ENCODE measurements at regions not wholly inside any gene's neighbourhood (a gene's known extent, or its start where the extent isn't known, plus 50 kb on each side); places are given as distances from the start of the nearest gene placed in this dataset.

- H3K23ac ChIP-seq (ENCODE audit: low read depth, low read length, poor library complexity) = no peak overlapping the region
- H4K8ac ChIP-seq (ENCODE audit: low read depth, low read length) = no peak overlapping the region
- no peaks in the 10 kb centered on the region for H3K79me1 ChIP-seq (ENCODE audit: low read depth, low read length)
- H2AFZ ChIP-seq (ENCODE audit: low read length) = no peak overlapping the region
- no peak overlapping the region for H3K4me2 ChIP-seq (ENCODE audit: insufficient read depth, low read length, poor library complexity, severe bottlenecking)
- 100% methylated on average over 1 of the region's 6 CpGs for WGBS, 2 donors (ENCODE audit: extremely low coverage in 2 of 2, insufficient read length in 2 of 2, insufficient replicate concordance in 1 of 2)
- H2BK15ac ChIP-seq (ENCODE audit: low read length) = no peak overlapping the region
- H2BK12ac ChIP-seq (ENCODE audit: low read length) = no peak overlapping the region
- H3K4me1 ChIP-seq (ENCODE audit: control insufficient read depth in 2 of 2, insufficient read depth in 1 of 2, low read depth in 1 of 2, low read length in 2 of 2) = peaks cover 5 to 9% of the 10 kb centered on the region in 2 donors
- no peak overlapping the region for H3K9ac ChIP-seq (ENCODE audit: low read depth, low read length, poor library complexity)
- H3K27me3 ChIP-seq (ENCODE audit: control insufficient read depth in 3 of 3, insufficient read depth in 3 of 3, low read depth in 1 of 3, low read length in 3 of 3) = no peaks in the 10 kb centered on the region
- no peak overlapping the region for H2AK5ac ChIP-seq (ENCODE audit: low read depth, low read length)
- H4K91ac ChIP-seq (ENCODE audit: low read depth, low read length, poor library complexity) = no peak overlapping the region
- no peaks in the 10 kb centered on the region for H3K36me3 ChIP-seq (replicated peaks in 1 of 2; ENCODE audit: control insufficient read depth in 2 of 2, insufficient read depth in 2 of 2, low read length in 2 of 2)
- no peak overlapping the region for H3K27ac ChIP-seq (replicated peaks; ENCODE audit: low read length)
- no peak overlapping the region for H3K14ac ChIP-seq (ENCODE audit: low read length)
- no peak overlapping the region for H3K4ac ChIP-seq (ENCODE audit: low read length)
- no peak overlapping the region for H3K4me3 ChIP-seq (ENCODE audit: low read length in 2 of 2)
- no peaks in the 10 kb centered on the region for H3K9me3 ChIP-seq (replicated peaks in 1 of 2; ENCODE audit: control insufficient read depth in 2 of 2, insufficient read depth in 1 of 2, low read depth in 1 of 2, low read length in 2 of 2)
- no peak for DNase-seq (ENCODE audit: low spot score)
- no peak overlapping the region for H2BK120ac ChIP-seq (ENCODE audit: low read depth, low read length)
- H3K18ac ChIP-seq (ENCODE audit: low read length) = no peak overlapping the region
- H2BK5ac ChIP-seq (ENCODE audit: low read length) = no peak overlapping the region
Observed at GRCh38 chr3:150346266-150346665, 61.8 kb upstream of the TSC22D2 start.

DNA sequence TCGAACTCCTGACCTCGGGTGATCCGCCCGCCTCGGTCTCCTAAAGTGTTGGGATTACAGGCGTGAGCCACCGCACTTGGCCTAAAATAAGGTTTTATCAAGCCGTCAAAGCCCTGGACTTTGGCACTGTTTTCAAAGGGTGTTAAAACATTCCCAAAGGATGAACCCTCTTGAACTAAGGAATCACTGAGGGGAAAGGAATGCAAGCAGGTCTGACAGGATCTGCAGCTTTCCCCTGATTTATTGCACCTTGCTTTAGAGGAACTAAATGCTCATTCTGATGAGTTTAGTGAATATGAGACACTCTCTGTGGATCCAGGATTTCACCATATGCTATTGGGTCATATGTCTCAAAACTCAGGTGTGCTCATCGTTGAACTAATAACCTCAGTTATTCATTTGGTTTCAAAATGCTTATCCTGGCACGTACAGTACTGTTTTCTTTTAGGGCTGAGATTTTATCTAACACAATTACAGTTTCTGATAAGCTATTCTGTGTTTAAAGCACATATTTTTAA, 63.0 kb upstream of the TSC22D2 start:
- Histone ChIP-seq H3K27ac (replicated peaks; ENCODE audit: low read length) (no peak overlapping the region), H2BK5ac (ENCODE audit: low read length) (no peak overlapping the region), H2AFZ (ENCODE audit: low read length) (no peak overlapping the region), H3K4ac (ENCODE audit: low read length) (no peak overlapping the region), H4K91ac (ENCODE audit: low read depth, low read length, poor library complexity) (no peak overlapping the region), H2AK5ac (ENCODE audit: low read depth, low read length) (no peak overlapping the region), H3K23ac (ENCODE audit: low read depth, low read length, poor library complexity) (no peak overlapping the region), H4K8ac (ENCODE audit: low read depth, low read length) (no peak overlapping the region), H3K18ac (ENCODE audit: low read length) (no peak overlapping the region), H2BK12ac (ENCODE audit: low read length) (no peak overlapping the region), H3K4me1 (ENCODE audit: control insufficient read depth in 2 of 2, insufficient read depth in 1 of 2, low read depth in 1 of 2, low read length in 2 of 2) (peaks cover 5 to 9% of the 10 kb centered on the region in 2 donors), H2BK120ac (ENCODE audit: low read depth, low read length) (no peak overlapping the region), H3K9me3 (replicated peaks in 1 of 2; ENCODE audit: control insufficient read depth in 2 of 2, insufficient read depth in 1 of 2, low read depth in 1 of 2, low read length in 2 of 2) (no peaks in the 10 kb centered on the region), H3K36me3 (replicated peaks in 1 of 2; ENCODE audit: control insufficient read depth in 2 of 2, insufficient read depth in 2 of 2, low read length in 2 of 2) (no peaks in the 10 kb centered on the region), H3K14ac (ENCODE audit: low read length) (no peak overlapping the region), H3K9ac (ENCODE audit: low read depth, low read length, poor library complexity) (no peak overlapping the region), H2BK15ac (ENCODE audit: low read length) (no peak overlapping the region), H3K27me3 (ENCODE audit: control insufficient read depth in 3 of 3, insufficient read depth in 3 of 3, low read depth in 1 of 3, low read length in 3 of 3) (no peaks in the 10 kb centered on the region), H3K4me3 (ENCODE audit: low read length in 2 of 2) (no peak overlapping the region), H3K79me1 (ENCODE audit: low read depth, low read length) (no peaks in the 10 kb centered on the region), H3K4me2 (ENCODE audit: insufficient read depth, low read length, poor library complexity, severe bottlenecking) (no peak overlapping the region)
- no CpG with 5 or more reads among the region's 10 CpGs for WGBS, 2 donors (ENCODE audit: extremely low coverage in 2 of 2, insufficient read length in 2 of 2, insufficient replicate concordance in 1 of 2)
- no peak for DNase-seq (ENCODE audit: low spot score)

GRCh38 chr3:150344079-150344759, 63.9 kb upstream of the TSC22D2 start:
- Histone ChIP-seq H4K8ac (ENCODE audit: low read depth, low read length) (no peak overlapping the region), H2BK5ac (ENCODE audit: low read length) (no peak overlapping the region), H2BK12ac (ENCODE audit: low read length) (no peak overlapping the region), H3K9ac (ENCODE audit: low read depth, low read length, poor library complexity) (no peak overlapping the region), H2BK15ac (ENCODE audit: low read length) (no peak overlapping the region), H3K9me3 (replicated peaks in 1 of 2; ENCODE audit: control insufficient read depth in 2 of 2, insufficient read depth in 1 of 2, low read depth in 1 of 2, low read length in 2 of 2) (no peaks in the 10 kb centered on the region), H3K23ac (ENCODE audit: low read depth, low read length, poor library complexity) (no peak overlapping the region), H3K36me3 (replicated peaks in 1 of 2; ENCODE audit: control insufficient read depth in 2 of 2, insufficient read depth in 2 of 2, low read length in 2 of 2) (no peaks in the 10 kb centered on the region), H3K4me1 (ENCODE audit: control insufficient read depth in 2 of 2, insufficient read depth in 1 of 2, low read depth in 1 of 2, low read length in 2 of 2) (peaks cover 2% of the 10 kb centered on the region in 2 donors), H4K91ac (ENCODE audit: low read depth, low read length, poor library complexity) (no peak overlapping the region), H2BK120ac (ENCODE audit: low read depth, low read length) (no peak overlapping the region), H3K4ac (ENCODE audit: low read length) (no peak overlapping the region), H3K18ac (ENCODE audit: low read length) (no peak overlapping the region), H3K14ac (ENCODE audit: low read length) (no peak overlapping the region), H3K79me1 (ENCODE audit: low read depth, low read length) (no peaks in the 10 kb centered on the region), H2AK5ac (ENCODE audit: low read depth, low read length) (no peak overlapping the region), H2AFZ (ENCODE audit: low read length) (no peak overlapping the region), H3K27me3 (ENCODE audit: control insufficient read depth in 3 of 3, insufficient read depth in 3 of 3, low read depth in 1 of 3, low read length in 3 of 3) (no peaks in the 10 kb centered on the region), H3K4me3 (ENCODE audit: low read length in 2 of 2) (no peak overlapping the region), H3K27ac (replicated peaks; ENCODE audit: low read length) (no peak overlapping the region), H3K4me2 (ENCODE audit: insufficient read depth, low read length, poor library complexity, severe bottlenecking) (no peak overlapping the region)
- DNase-seq (ENCODE audit: low spot score) = no peak
- WGBS, 2 donors (ENCODE audit: extremely low coverage in 2 of 2, insufficient read length in 2 of 2, insufficient replicate concordance in 1 of 2) = no CpG with 5 or more reads among the region's 8 CpGs

- Histone ChIP-seq H3K27me3 (ENCODE audit: control insufficient read depth in 3 of 3, insufficient read depth in 3 of 3, low read depth in 1 of 3, low read length in 3 of 3) (no peaks in the 10 kb centered on the region), H3K4me3 (ENCODE audit: low read length in 2 of 2) (no peak overlapping the region), H2BK15ac (ENCODE audit: low read length) (no peak overlapping the region), H3K14ac (ENCODE audit: low read length) (no peak overlapping the region), H3K18ac (ENCODE audit: low read length) (no peak overlapping the region), H2BK12ac (ENCODE audit: low read length) (no peak overlapping the region), H2BK120ac (ENCODE audit: low read depth, low read length) (no peak overlapping the region), H4K8ac (ENCODE audit: low read depth, low read length) (no peak overlapping the region), H3K9ac (ENCODE audit: low read depth, low read length, poor library complexity) (no peak overlapping the region), H3K9me3 (replicated peaks in 1 of 2; ENCODE audit: control insufficient read depth in 2 of 2, insufficient read depth in 1 of 2, low read depth in 1 of 2, low read length in 2 of 2) (no peaks in the 10 kb centered on the region), H3K23ac (ENCODE audit: low read depth, low read length, poor library complexity) (no peak overlapping the region), H2AFZ (ENCODE audit: low read length) (no peak overlapping the region), H3K36me3 (replicated peaks in 1 of 2; ENCODE audit: control insufficient read depth in 2 of 2, insufficient read depth in 2 of 2, low read length in 2 of 2) (no peaks in the 10 kb centered on the region), H2AK5ac (ENCODE audit: low read depth, low read length) (no peak overlapping the region), H3K79me1 (ENCODE audit: low read depth, low read length) (no peaks in the 10 kb centered on the region), H2BK5ac (ENCODE audit: low read length) (no peak overlapping the region), H4K91ac (ENCODE audit: low read depth, low read length, poor library complexity) (no peak overlapping the region), H3K27ac (replicated peaks; ENCODE audit: low read length) (no peak overlapping the region), H3K4me1 (ENCODE audit: control insufficient read depth in 2 of 2, insufficient read depth in 1 of 2, low read depth in 1 of 2, low read length in 2 of 2) (peaks cover 0 to 2% of the 10 kb centered on the region in 2 donors), H3K4me2 (ENCODE audit: insufficient read depth, low read length, poor library complexity, severe bottlenecking) (no peak overlapping the region), H3K4ac (ENCODE audit: low read length) (no peak overlapping the region)
- no peak for DNase-seq (ENCODE audit: low spot score)
- no CpG with 5 or more reads among the region's 2 CpGs for WGBS, 2 donors (ENCODE audit: extremely low coverage in 2 of 2, insufficient read length in 2 of 2, insufficient replicate concordance in 1 of 2)
Observed at GRCh38 chr3:150342896-150343467, 65.1 kb upstream of the TSC22D2 start.
